NCI-H1048 (cell line): ENCODE measurements at regions not wholly inside any gene's neighbourhood (a gene's known extent, or its start where the extent isn't known, plus 50 kb on each side); places are given as distances from the start of the nearest gene placed in this dataset.

Experiments
- DNase-seq: peaks from one replicate; lab custom pipeline; 2025; lab: John Stamatoyannopoulos, UW

DNA sequence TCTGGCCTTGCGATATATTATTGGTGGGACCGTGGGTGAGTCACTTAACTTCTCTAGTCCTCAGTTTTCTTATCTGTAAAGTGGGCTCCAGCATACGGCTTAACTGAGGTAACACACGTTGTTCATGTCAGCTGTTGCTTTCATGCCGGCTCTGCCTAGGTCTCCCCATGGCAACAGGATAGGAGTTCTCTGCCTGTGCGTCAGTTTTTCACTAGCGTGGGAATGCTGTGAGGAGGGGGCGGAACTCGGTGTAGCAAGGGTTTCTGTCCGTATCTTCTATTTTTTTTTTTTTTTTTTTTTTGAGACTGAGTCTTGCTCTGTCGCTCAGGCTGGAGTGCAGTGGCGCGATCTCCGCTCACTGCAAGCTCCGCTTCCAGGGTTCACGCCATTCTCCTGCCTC, 758.5 kb upstream of the RBFOX1 start:
- no peak for DNase-seq

DNA sequence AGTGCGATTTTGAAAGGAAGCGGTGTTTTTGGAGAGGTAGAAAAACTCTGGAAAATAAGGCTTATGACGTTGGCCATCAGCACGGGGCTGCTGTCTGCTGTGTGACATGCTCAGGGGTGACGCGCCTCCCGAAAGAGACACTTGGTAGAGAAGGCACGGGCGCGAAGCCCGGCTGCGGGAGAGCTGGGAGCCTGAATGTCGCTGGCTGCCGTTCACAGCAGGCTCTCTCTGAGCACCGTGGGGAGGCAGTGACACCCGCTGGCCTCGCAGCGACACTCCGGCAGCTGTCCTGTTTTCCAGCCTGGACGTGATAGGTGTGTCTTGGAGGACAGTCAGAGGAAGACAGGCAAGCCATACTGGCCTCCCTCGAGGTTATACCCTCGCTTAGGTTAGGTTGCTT, 759.1 kb upstream of the RBFOX1 start:
- DNase-seq: no peak

DNA sequence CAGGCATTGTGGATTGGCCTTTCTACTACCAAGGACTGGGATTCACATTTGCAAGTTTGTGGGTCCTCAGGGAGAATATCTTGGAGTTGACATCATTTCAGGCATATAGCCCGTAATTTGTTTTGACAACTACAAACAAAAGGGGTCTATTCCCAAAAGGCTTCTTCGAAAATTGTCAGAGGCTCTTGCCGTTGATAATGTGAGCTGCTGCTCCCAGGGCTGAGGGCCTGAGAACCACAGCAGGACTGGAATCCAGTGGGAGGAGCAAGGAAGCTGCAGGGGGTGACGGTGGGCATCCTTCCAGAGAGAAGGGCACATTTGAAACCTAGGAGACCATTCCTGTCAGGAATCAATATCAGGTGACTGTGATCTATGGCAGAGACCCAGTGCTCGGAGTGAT, 761.6 kb upstream of the RBFOX1 start:
- DNase-seq: no peak

DNA sequence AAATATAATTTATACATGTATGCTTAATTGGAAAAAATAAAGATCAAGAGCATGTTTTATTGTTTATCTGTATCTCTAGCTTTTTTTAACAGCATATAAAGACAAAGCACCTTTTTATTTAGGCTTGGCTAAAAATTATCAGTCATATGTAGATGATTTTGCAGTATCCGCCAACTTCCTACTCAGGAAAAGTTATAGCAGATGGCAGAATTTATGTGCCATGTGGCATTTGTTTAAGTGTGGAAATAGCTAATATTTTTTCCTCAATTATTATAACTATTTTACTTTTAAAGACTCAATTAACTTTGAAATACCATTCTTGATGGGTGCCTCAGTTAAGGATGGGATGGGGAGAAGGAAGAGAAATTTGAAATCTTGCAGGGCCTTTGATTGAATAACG, 762.1 kb upstream of the RBFOX1 start:
- DNase-seq: no peak

DNA sequence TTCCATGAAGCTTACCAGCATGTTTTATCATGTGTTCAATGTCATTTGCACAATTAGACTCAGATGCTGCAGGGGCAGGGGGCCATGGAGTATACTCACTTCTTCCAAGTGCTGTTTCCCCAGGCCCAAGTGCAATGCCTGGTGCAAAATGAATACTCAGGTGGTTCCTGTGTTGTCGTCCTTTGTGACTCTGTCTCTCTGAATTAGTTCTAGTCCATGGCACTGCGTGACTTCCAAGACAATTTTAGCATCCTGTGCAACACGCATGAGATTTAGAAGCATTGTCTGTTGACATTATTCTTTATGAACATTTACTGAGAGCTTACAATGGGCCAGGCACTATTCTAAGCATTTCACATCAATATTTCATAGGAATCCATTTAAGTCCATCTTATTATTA, 769.7 kb upstream of the RBFOX1 start:
- no peak for DNase-seq

DNA sequence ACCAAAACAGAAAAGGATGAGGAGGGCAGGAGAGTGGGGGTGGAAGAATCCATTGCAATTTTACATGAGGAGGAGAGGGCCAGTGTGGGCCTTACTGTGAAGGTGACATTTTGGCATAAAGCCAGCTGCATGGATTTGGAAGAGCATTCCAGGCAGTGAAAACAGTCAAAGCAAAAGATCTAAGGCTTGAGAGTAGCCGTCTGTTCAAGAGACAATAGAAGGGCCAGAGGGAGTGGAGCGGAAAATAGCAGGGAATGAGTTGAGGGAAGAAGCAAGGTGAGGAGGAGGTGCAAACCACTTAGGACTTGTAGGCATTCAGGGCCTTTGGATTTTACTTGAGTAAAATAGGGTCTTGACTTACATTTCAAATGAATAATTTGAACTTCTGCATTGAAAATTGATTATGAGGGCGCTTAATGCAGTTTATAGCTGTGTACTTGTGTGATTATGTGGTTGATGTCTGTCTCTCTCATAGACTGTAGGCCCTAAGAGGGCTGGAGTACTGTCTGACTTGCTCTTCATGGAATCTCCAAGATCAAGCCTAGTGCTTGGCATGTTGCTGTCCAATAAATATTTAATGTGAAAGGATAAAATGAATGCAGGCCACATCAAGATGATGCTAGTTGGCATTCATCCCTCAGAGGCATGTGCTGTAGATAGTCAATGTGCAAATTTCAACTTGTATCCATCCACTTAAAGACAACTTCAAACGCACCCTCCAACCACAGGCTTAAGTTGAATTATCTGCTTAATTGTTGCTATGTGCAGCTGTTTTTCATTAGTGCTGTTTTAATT, 772.1 kb upstream of the RBFOX1 start:
- DNase-seq: no peak

DNA sequence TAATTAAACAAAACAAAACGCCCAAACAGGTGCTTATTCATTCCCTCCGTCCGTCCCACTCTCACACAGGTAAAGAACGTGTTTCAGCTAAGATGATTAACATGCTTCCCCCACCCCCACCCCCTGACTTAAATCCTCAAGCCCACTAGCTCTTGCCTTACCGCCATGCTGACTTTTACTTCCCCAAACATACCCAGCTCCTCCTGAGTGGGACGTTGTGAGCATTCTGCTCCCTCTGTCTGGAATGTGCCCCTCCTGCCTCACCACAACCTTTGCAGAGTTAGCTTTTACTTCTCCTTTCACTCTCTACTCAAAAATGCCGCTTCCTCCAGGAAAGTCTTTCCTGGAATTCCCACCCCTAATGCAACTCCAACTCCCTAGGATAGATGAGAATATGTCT, 774.0 kb upstream of the RBFOX1 start:
- DNase-seq: no peak

DNA sequence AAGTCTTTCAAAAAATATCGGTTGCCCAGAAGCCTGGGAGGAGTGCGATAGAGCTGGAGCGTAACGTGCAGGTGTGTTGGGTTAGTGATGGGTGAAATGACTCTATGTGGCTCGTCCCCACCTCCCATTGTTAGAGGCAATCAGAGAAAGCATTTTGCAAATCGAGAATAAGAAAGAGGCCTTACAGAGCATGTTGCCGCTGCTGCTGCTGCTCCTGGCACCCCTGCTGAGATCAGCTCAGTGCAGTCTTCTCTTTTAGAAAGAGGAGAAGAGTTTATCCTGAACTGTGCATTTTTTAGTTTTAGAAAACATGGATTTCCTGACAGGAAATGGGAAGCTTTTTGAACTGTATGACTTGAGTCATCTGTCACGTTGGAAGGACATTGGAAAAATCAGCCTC, 774.5 kb upstream of the RBFOX1 start:
- no peak for DNase-seq

DNA sequence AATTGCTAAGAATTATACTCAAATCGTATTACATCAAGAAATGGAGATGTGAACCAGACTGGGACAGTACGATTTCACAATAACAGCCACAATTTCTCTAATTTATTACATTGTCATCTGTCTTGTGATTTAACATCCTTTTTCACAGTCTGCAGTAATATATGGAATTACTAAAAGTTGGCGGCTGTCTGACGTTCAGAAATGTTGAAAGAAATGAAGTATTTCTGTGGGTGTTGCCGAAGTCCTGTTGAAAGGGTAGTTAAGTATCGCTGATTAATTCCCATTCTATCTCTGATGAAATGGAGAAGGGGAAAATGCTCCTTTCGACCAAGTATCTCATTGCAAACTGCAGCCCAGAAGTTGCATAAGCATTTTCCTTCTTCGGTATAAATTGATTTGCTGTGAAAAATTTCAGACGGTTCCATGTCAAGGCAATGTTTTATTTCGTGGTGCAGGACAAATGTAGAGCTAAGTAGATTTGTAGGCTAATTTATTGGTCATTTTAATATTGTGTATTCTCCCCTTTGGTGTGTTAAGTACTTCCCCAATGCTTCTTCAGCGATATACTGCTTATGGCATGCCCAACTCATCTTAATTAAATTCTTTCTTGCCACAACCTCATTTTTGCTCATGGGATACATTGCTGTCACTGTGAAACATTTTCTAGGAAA, 775.2 kb upstream of the RBFOX1 start:
- no peak for DNase-seq

DNA sequence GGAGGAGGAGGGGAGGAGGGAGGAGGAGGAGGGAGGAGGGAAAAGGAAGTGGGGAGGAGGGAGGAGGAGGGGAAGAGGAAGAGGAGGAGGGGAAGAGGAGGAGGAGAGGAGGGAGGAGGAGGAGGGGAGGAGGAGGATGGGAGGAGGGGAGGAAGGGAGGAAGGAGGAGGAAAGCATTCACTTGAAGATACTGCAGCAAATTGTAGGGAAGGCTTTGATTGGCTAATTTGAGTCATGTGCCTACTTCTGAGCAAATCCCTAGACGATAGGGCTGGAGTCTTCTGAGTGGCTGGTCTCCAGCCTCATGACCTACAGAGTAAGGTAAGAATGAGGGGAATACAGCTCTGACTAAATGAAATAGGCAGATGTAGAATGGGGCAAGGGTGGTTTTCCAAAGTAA, 783.2 kb upstream of the RBFOX1 start:
- no peak for DNase-seq

DNA sequence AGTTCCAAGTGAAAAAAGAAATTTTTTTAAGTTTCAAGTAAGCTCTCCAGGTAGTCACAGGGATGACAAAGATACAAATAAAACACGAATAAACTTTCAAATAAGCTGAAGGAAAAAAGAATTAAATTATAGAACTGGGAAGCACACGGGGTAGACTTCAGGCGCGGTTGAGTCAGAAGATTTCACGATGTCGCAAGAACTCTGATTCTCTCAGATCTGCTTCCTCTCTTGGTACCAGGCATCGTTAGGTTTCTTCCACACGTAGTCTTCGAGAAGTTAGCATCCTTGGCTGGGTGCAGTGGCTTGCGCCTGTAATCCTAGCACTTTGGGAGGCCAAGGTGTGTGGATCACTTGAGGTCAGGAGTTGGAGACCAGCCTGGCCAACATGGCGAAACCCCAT, 784.1 kb upstream of the RBFOX1 start:
- no peak for DNase-seq

DNA sequence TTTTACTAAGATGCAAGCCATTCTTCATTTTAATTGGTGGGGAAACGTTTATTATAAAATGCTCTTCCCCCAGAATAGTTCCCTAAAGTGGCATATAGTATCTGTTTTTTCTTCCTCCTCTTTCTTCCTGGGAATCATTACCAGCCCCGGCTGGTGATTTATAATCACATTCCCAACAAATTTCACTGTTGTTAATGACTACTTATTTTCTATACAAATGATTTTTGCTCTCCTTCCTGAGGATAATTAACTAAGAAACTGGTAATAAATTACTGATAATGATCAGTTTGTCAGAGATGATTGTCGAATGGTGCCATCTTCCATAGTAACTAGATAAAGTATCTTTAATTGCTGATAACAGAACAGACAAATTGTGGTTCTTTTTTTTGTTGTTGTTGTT, 785.5 kb upstream of the RBFOX1 start:
- DNase-seq: no peak

DNA sequence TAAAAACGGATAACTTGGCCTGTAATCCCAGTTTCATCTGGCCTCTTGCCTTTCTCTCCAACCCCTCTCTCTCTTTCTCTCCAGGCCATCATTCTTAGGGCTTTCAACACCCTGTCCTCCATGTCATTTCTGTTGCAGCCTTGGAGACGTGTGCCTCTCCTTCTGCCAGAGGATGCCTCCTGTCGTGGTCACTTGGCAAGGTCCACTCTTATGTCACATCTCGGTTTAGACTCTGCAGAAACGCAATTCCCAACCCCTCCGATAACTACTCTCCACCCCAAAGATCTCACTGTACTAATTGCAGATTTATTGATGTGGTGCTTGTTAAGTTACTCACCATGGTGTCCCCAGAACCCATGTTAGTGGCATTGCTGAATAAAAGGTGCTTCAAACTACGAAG, 787.3 kb upstream of the RBFOX1 start:
- no peak for DNase-seq

DNA sequence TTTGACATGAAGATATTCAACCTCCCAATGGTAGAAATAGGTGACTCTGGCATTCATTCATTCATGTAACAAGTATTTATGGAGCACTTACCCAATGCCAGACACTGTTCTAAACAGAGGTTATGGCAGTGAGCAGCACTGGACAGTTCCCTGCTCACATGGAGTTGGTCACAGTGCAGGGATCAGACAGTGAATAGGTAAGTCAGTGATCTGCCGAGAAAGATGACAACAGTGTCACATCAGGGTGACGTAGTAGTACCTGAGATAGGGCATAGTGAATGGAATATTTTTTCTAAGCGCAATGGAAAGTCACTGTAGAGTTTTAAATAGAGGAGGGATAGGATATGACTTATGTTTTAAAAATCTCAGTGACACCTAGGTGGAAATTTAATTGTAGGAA, 791.4 kb upstream of the RBFOX1 start:
- DNase-seq: no peak

DNA sequence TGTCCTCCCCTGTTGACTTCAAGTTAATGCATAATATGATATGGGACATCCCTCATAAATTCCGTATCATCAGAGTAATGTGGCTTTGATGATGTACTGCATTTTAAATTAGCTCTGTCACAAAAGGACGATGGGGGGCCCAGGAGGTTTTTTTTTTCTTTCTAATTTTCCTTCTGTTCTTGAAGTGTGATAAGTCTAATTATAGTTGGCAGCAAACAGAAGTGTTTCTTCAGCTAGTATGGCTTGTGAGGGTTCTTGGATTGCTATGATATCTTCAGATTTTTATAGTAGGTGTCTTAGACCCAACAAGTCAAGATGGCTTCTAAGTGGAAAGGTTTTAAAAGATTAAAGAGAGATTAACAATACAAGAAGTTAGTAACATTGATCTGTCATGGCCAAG, 796.2 kb upstream of the RBFOX1 start:
- DNase-seq: no peak

DNA sequence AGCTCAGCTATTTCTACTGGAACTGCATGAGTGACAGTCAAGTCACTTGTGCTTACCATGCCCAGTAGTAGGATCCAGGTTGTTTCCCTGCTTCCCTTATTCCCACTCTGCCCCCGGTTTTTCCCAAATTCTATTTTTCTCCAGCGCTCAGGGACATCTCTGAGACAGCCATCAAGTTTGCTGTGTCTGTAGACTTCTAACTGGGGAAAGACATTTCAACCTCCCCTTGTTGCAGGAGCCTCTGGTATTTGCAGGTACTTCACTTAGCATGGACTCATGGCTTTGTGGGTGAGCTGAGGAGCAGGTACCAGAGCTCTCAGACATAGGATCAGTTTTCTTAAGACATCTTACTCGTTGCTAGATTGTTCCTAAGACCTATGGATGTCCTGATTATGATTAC, 801.6 kb upstream of the RBFOX1 start:
- no peak for DNase-seq

DNA sequence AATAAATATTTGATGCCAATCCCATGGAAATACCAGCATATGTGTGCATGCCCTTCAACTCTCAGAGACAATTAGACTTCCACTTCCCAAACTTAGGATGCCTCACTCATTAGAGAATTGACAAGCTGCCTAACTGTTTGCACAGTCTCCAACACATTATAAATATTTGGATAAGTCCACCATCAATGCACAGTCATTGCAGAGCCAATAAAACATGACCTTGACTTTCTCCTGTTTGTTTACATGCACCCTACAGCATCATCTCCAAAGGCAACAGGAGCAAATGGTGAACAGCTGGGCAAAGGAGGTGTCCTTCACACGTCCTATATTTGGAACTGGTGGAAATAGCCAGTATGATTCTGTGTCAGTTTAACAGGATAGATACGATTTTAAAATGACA, 804.4 kb upstream of the RBFOX1 start:
- DNase-seq: no peak

DNA sequence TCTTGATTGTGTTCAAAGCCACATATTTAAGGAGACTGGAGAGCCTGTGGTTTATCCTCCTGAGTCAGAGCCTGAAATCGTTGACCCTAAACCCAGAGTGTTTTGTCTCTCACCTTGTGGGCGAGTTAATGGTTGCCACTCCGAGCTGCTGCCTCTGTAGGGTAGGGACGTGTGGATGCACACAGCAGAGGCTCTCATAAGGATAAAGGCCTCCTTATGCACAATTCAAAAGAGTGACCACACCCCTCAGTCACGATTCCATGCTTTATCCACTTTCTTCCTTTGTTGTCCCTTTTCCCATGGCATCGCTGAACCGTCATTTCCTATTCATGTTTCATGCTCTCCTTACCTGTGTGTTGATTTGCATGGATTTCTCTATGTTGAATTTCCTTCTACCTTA, 805.0 kb upstream of the RBFOX1 start:
- no peak for DNase-seq

DNA sequence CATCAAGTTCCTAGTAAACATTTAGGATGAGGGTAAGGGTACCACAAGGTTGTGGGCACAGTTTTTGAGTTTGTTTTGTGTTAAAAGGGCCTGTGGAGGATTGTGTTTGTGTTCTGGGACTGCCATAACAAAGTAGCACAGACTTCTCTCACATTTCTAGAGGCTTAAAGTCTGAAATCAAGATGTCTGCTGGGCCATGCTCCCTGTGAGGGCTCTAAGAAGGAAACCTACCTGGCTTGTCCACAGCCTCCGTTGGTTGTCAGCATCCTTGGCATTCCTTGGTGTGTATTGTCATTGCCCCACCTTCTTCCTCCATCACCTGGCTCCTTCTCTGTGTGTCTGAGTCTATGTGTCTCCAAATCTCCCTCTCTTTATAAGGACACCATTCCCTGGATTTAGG, 808.1 kb upstream of the RBFOX1 start:
- DNase-seq: no peak

DNA sequence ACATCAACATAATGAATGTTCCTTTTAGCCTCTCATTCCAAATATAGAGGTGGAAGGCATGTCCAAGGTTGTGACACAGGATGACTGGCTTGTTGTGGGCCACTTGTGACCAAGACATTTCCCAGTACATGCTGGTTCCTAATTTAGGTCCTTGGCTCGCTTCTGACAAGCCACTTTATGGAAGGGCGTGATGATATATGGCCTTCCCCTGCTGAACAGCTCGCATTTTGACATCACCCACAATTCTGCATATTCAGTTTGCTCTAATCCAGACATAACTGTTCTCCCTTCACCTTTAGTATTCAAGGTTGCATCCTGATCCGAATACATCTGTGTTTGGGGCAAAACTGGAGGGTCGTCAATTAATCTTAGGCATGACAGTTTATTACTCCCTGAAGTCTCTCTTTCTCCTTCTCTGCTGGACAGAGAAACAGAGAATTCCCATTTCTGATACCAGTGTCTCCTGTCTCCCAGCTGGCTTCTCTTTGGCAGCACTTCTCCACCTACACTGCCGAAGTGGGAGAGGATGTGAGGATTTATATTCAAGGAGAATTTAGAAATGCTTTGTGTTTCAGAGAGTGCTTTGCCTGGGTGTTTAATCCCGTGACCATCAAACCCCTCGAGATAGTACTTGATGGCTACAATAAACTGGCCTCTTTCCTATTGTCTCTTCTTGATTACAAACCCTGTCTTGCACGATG, 815.5 kb upstream of the RBFOX1 start:
- no peak for DNase-seq

DNA sequence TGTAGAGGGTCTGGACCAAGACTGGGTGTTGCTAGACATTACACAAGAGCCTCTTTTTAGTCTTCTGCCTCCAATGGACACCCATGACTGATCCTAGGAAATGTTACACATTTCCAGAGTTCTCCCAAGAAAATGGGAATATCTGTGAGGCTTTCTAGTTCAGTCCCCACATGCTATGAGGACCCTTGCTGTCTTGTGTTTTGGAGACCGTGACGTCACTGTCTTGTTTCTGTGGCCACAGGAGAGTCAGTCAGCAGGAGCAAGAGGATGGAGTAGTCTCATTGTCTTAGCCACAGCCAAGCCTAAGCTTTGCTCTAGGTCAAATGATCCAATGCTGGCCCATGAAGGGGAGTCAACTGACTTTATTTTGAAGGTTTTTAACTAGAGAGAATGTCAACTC, 820.1 kb upstream of the RBFOX1 start:
- no peak for DNase-seq

DNA sequence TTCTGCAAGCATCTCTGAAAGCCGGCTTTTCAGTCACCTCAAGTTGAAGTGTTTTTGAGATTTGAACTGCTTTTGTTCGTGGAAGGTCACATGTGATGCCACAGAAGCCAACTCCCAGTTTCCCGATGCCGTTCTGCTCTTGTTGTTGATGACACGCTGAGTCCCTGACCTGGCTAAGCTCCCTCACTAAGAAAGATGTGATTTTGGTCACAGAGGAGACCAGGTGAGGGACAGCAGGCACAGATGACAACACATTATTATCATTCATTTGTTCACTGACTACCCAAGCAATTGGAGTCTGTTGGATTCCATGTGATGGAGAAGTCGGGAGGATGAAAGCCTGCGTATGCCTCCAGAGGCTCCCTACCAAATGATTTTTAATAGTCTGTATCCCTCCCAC, 822.4 kb upstream of the RBFOX1 start:
- DNase-seq: no peak

DNA sequence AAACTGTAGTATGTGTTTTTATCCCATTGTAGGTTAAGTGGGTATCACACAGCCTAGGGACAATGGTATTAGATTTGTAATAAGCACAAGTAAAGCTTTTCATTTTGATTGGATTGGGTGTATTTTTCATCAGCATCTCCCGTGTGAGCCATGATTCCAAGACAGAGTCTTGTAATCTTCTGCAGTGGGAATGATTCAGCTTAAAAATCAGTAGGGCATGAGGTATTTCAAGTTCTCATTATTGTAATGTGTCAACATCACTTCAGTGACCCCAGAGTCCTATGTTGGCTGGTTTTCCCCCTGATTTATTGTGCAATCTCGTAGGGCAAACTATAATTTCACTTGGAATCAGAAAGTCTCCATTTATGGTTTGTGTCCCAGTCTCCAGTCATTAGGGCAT, 833.2 kb upstream of the RBFOX1 start:
- DNase-seq: no peak
